GM10266 (cell line): ENCODE measurements at regions not wholly inside any gene's neighbourhood (a gene's known extent, or its start where the extent isn't known, plus 50 kb on each side); places are given as distances from the start of the nearest gene placed in this dataset.
A peak's percentile ranks its signal among the peaks of the same experiment; 100 is the strongest.

ENCODE experiments used
- DNase-seq: peaks from one replicate; pipeline ENCODE4 v3.0.0; 2012; ENCODE audit errors: extremely low spot score
- TF ChIP-seq, protein P1 (sequence below): IDR thresholded peaks from 2 replicates; pipeline ENCODE4 v1.5.1; 2012; ENCODE audit warnings: mild to moderate bottlenecking, low read depth; ENCODE audit not compliant: control insufficient read depth, insufficient read depth; ENCODE audit errors: missing control alignments

DNA sequence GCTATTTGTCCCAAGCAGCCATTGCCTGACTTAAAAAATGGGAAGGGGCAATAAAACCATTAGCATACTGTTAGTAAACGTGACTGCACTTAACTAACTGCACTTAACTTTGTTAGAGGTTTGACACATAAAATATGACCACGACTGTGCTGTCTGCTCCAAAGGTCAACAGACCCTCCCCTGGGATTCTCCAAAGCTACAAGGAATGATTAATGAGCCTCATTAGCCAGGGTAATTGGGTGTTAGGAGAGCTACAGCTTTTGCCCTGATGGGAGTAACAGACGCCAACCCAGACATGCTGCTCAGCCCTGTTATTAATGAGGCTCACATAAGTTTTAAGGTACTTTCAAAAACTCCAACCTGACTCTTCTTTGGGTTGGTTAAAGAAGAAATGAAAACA is 129.4 kb upstream of the PLPP4 start:
- TF ChIP-seq, protein P1, sequence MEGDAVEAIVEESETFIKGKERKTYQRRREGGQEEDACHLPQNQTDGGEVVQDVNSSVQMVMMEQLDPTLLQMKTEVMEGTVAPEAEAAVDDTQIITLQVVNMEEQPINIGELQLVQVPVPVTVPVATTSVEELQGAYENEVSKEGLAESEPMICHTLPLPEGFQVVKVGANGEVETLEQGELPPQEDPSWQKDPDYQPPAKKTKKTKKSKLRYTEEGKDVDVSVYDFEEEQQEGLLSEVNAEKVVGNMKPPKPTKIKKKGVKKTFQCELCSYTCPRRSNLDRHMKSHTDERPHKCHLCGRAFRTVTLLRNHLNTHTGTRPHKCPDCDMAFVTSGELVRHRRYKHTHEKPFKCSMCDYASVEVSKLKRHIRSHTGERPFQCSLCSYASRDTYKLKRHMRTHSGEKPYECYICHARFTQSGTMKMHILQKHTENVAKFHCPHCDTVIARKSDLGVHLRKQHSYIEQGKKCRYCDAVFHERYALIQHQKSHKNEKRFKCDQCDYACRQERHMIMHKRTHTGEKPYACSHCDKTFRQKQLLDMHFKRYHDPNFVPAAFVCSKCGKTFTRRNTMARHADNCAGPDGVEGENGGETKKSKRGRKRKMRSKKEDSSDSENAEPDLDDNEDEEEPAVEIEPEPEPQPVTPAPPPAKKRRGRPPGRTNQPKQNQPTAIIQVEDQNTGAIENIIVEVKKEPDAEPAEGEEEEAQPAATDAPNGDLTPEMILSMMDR = no peak
- DNase-seq = no peak

GRCh38 chr10:120328647-120329046 is 128.4 kb upstream of the PLPP4 start:
- TF ChIP-seq, protein P1 = no peak
- DNase-seq = no peak

GRCh38 chr10:120335553-120335952 is 121.5 kb upstream of the PLPP4 start:
- TF ChIP-seq, protein P1 = no peak
- no peak for DNase-seq

DNA sequence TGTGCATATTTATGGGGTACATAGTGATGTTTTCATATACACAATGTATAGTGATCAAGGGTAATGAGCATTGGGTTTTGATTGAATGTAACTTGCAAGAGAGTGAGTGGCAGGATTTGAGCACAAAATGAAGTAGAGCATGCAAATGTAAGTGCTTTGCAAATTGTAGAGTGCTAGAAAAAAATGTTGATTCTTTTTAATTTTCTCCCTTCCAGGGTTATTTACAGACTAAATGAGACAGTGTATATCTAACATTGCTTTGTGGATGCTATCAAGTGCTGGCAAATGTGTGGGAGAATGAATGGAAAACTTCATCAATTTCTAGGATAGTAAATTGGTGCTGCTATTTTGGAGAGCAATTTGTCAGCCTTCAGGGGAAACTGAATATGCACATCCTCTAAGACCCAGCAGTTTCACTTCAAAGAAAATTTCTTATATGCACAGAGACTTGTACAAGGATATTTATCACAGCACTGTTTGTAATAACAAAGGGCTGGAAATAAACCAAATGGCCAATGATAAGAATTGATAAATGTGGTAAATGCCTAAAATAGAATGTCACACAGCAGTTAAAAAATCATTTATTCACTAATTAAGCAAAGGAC is 120.6 kb upstream of the PLPP4 start:
- TF ChIP-seq, protein P1 = no peak
- DNase-seq = no peak

DNA sequence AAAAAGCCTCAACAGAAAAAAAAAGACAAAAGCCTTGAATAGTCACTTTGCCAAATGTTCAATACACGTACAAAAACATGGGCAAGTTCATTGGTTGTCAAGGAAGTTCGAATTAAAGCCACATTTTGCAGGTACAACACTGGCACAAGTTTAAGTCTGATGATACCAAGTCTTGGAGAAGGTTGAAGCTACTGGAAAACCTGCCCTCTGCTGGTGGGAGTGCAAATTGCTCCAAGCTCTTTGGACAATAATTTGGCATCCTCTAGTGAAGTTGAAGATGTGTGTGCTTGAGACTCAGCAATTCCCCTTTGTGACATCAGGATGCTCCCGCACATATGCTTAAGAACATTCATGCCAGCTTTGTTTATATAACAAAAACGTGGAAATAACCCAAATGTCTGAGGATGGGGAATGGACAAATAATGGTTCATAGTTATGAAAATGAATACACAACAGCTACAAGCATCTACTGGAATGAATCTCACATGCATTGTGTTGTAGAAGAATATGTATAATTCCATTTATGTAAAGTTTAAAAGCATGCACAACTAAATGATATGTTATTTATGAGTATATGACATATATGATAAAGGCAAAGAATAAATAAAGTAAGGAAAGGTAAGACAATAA is 120.0 kb upstream of the PLPP4 start:
- TF ChIP-seq, protein P1 = peak; percentile 78
- DNase-seq = peak; percentile 27

DNA sequence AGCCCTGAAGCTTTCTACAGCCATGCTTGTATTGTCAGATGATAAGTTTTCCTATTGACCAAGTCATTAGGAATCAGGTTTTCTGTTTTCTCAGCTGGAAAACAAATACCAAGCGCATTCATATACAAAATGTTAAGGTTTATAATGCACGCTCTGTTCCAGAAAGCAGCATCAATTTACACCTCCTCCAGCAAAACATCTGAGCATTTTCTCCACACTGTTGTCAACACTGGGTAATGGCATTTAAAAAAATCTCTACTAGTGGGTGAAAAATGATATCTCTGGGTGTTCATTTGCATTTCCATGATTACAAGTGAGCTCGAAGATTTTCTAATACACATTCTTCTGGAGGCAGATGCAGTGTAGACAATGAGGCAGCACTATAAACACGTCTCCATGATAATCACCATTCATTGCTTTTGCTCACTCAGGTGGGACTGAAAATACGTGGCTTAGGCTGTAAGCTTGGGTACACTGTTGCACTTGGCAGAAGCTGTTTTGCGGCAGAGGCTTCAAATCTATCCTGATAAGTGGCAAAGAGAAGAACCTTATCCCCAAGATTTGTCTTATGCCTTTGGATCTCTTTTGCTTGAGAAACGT is 114.8 kb upstream of the PLPP4 start:
- DNase-seq = no peak
- TF ChIP-seq, protein P1 = no peak

GRCh38 chr10:120345186-120345585 is 111.8 kb upstream of the PLPP4 start:
- no peak for DNase-seq
- TF ChIP-seq, protein P1 = no peak
